ENCODE measurements at regions not wholly inside any gene's neighbourhood (a gene's known extent, or its start where the extent isn't known, plus 50 kb on each side); places are given as distances from the start of the nearest gene placed in this dataset.

- TF ChIP-seq CTCF (IDR thresholded peaks at IDR 0.05 in 2 of 3, conservative IDR thresholded peaks at IDR 0.05 in 1 of 3; ENCODE audit: borderline replicate concordance in 1 of 3, insufficient read depth in 1 of 3, low read depth in 2 of 3, low read length in 2 of 3) (no peak), ELF1 (IDR thresholded peaks at IDR 0.05; ENCODE audit: borderline replicate concordance, low read depth) (no peak), YY1 (IDR thresholded peaks at IDR 0.05; ENCODE audit: extremely low read depth, insufficient replicate concordance, low read depth, low read length) (no peak), SRF (IDR thresholded peaks at IDR 0.05; ENCODE audit: low read depth) (no peak), CBX3 (IDR thresholded peaks at IDR 0.05; ENCODE audit: low read depth) (no peak), TCF7L2 (IDR thresholded peaks at IDR 0.05; ENCODE audit: borderline replicate concordance, extremely low read depth, insufficient read depth, insufficient read length) (no peak)
These were observed 64.3 kb upstream of the EPS8L3 start (continued) for GRCh38 chr1:109827986-109828385.

GRCh38 chr1:109827466-109827865 lies 63.7 kb upstream of the EPS8L3 start:
- H3K9me3 ChIP-seq (ENCODE audit: control insufficient read depth in 1 of 2, insufficient read depth in 1 of 2, low read depth in 1 of 2, low read length in 2 of 2): no peaks in the 10 kb centered on the region
- TF ChIP-seq FOSL1 (IDR thresholded peaks at IDR 0.05; ENCODE audit: low read depth) (0 out of 2 replicates have a peak, but pooled peaks have one; percentile 21), MAX (IDR thresholded peaks at IDR 0.05) (no peak), SRF (IDR thresholded peaks at IDR 0.05; ENCODE audit: low read depth) (no peak), CEBPB (IDR thresholded peaks at IDR 0.05; ENCODE audit: low read depth) (no peak), EZH2phosphoT487 (IDR thresholded peaks at IDR 0.05; ENCODE audit: borderline replicate concordance) (no peak), ZBTB33 (IDR thresholded peaks at IDR 0.05; ENCODE audit: extremely low read depth, insufficient replicate concordance, low read length) (no peak)
- H3K4me1 ChIP-seq (ENCODE audit: control insufficient read depth in 1 of 2, insufficient read depth in 2 of 2, low read length in 2 of 2): peaks cover 19 to 43% of the 10 kb centered on the region in 2 experiments
- no peak overlapping the region for H2AFZ ChIP-seq (ENCODE audit: low read depth, low read length, poor library complexity, severe bottlenecking)
- no peaks in the 10 kb centered on the region for H3K79me2 ChIP-seq (ENCODE audit: insufficient read depth, low read length)
- H4K20me1 ChIP-seq (ENCODE audit: insufficient read depth): no peaks in the 10 kb centered on the region
- POLR2A ChIA-PET: no interaction called here
- H3K4me3 ChIP-seq (replicated peaks in 1 of 2; ENCODE audit: low read depth in 1 of 2, low read length in 2 of 2): no peak overlapping the region
- CTCF ChIA-PET: no interaction called here
- no peaks in the 10 kb centered on the region for H3K27me3 ChIP-seq (ENCODE audit: insufficient read depth, low read length)
- H3K9ac ChIP-seq (ENCODE audit: low read length): no peak overlapping the region
- peak overlapping the region; percentile 66 for H3K4me2 ChIP-seq (ENCODE audit: low read length)
- RAD21 ChIA-PET (ENCODE audit: low non-redundant PET in 1 of 2, low total read pairs in 2 of 2, uncharacterized antibody in 2 of 2, unreplicated experiment in 2 of 2): no interaction called here
- H3K27ac ChIP-seq (ENCODE audit: low read depth, low read length): no peak overlapping the region
- intact Hi-C loops (cut with micrococcal nuclease): no loop called here
- ATAC-seq (peak; percentile 58), DNase-seq (ENCODE audit: low read depth, low spot score) (no peak)
- BruUV-seq (replicated peaks): no TSS peak
- H3K9me2 ChIP-seq (ENCODE audit: insufficient read depth): no peaks in the 10 kb centered on the region
- H3K36me3 ChIP-seq (ENCODE audit: control insufficient read depth in 1 of 2, insufficient read depth in 2 of 2, low read length in 2 of 2): no peaks in the 10 kb centered on the region

All from HCT116 (cell line).